Neural progenitor cell (in vitro differentiated cells): ENCODE measurements at regions not wholly inside any gene's neighbourhood (a gene's known extent, or its start where the extent isn't known, plus 50 kb on each side); places are given as distances from the start of the nearest gene placed in this dataset.

Experiments used
- CTCF ChIP-seq: fragments of 200-600 bp; sonication (generic); IDR thresholded peaks from 2 replicates; pipeline ENCODE4 v1.5.1; 2017; ENCODE audit warnings: antibody characterized with exemption, mild to moderate bottlenecking
- EZH2phosphoT487 ChIP-seq: fragments of 200-600 bp; sonication (generic); IDR thresholded peaks from 2 replicates; pipeline ENCODE4 v1.6.1; 2017; ENCODE audit warnings: antibody characterized with exemption

DNA sequence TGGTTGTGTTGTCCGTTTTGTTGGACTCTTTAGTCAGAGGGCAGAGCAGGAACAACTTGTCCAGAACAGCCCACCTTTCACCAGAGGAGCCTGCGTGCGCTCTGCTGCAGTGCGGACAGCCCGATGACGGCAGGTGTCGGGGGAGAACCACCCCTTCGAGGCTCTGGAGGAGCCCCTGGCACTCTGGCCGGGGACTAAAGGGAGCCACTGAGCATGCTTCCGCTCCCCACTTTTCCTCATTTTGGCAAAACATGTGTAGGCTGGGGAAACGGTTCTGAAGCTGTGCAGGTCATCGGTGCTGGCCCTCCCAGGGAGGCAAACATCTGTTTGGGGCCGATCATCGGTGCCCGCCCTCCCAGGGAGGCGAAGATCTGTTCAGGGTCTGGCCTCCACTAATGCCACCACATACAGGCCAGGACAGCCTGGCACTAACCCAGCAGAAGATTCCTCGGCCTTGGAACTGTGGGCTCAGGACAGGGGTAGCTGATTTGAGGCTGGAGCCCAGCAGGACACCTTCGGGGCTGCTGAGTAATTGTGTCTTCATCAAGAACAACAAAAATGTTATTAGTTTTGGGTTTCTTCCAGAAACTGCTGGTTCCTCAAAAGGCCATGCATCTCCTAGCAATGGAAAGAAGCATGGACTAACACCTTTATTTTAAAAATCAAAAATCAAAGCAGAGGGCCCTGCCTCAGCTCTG, 124.4 kb upstream of the TCERG1L start:
- no peak for TF ChIP-seq EZH2phosphoT487
- TF ChIP-seq CTCF = no peak
